ENCODE measurements at regions not wholly inside any gene's neighbourhood (a gene's known extent, or its start where the extent isn't known, plus 50 kb on each side); places are given as distances from the start of the nearest gene placed in this dataset.

GRCh38 chr1:164977561-164977960, 379.0 kb downstream of the LMX1A start:
- no peaks in the 10 kb centered on the region for H3K9me3 ChIP-seq
- WGBS, 4 donors = 50 to 60% (median 57%) methylated on average over 3 of the region's 3 CpGs
- no peaks in the 10 kb centered on the region for H3K4me1 ChIP-seq
- ATAC-seq = peak in 1 of 4 donors; percentile 34
- no peak overlapping the region for H3K27ac ChIP-seq
- DNase-seq = no peak
- no peaks in the 10 kb centered on the region for H3K27me3 ChIP-seq
- no peaks in the 10 kb centered on the region for H3K36me3 ChIP-seq
- no peak overlapping the region for H3K4me3 ChIP-seq
- TF ChIP-seq CTCF (IDR thresholded peaks at IDR 0.05) (no peak), POLR2A (IDR thresholded peaks at IDR 0.05) (no peak)
- intact Hi-C loops (cut with DNase I) = no loop called here

- ATAC-seq (no peak), DNase-seq (no peak)
- Histone ChIP-seq H3K27me3 (no peaks in the 10 kb centered on the region), H3K9me3 (peaks cover 0 to 7% (median 0%) of the 10 kb centered on the region in 12 donors), H3K36me3 (no peaks in the 10 kb centered on the region), H3K4me1 (no peaks in the 10 kb centered on the region), H3K4me3 (no peak overlapping the region), H3K27ac (no peak overlapping the region)
- 75 to 84% (median 79%) methylated on average over 6 of the region's 6 CpGs for WGBS, 4 donors
- TF ChIP-seq CTCF (IDR thresholded peaks at IDR 0.05) (no peak), POLR2A (IDR thresholded peaks at IDR 0.05) (no peak)
- intact Hi-C loops (cut with DNase I) = no loop called here
Measured at GRCh38 chr1:164971921-164972415, 384.5 kb downstream of the LMX1A start.

- WGBS, 4 donors = 88 to 93% (median 89%) methylated on average over 5 of the region's 5 CpGs
- Histone ChIP-seq H3K4me3 (no peak overlapping the region), H3K27ac (no peak overlapping the region), H3K9me3 (peaks cover 0 to 11% (median 0%) of the 10 kb centered on the region in 12 donors), H3K27me3 (no peaks in the 10 kb centered on the region), H3K4me1 (no peaks in the 10 kb centered on the region), H3K36me3 (no peaks in the 10 kb centered on the region)
- intact Hi-C loops (cut with DNase I) = no loop called here
- DNase-seq (no peak), ATAC-seq (no peak)
- no peak for TF ChIP-seq CTCF (IDR thresholded peaks at IDR 0.05)
- TF ChIP-seq POLR2A (IDR thresholded peaks at IDR 0.05) = no peak
Measured at GRCh38 chr1:164971391-164971790, 385.1 kb downstream of the LMX1A start.

- H3K27ac ChIP-seq = no peak overlapping the region
- no peaks in the 10 kb centered on the region for H3K27me3 ChIP-seq
- no peaks in the 10 kb centered on the region for H3K36me3 ChIP-seq
- no peak for DNase-seq
- H3K4me3 ChIP-seq = no peak overlapping the region
- WGBS, 4 donors = 74 to 87% (median 79%) methylated on average over 2 of the region's 2 CpGs
- H3K9me3 ChIP-seq = peaks cover 0 to 11% (median 0%) of the 10 kb centered on the region in 12 donors
- intact Hi-C loops (cut with DNase I) = no loop called here
- H3K4me1 ChIP-seq = no peaks in the 10 kb centered on the region
- no peak for ATAC-seq
- TF ChIP-seq CTCF (IDR thresholded peaks at IDR 0.05) = no peak
- TF ChIP-seq POLR2A (IDR thresholded peaks at IDR 0.05) = no peak
Measured at GRCh38 chr1:164969253-164969652, 387.3 kb downstream of the LMX1A start.

All from heart left ventricle (tissue), 16 donors.